PC-3 (cell line): ENCODE measurements at regions not wholly inside any gene's neighbourhood (a gene's known extent, or its start where the extent isn't known, plus 50 kb on each side); places are given as distances from the start of the nearest gene placed in this dataset.

Source experiments
- ATAC-seq: fragments of 200-7000 bp; cut with Tn5 transposase; 2 replicates; pipeline ENCODE4 v1.9.1; 2020; ENCODE audit warnings: mild to moderate bottlenecking, moderate library complexity
- BruUV-seq: library from RNA; stranded (reverse); fragments of 400-500 nt; replicated peaks from 2 replicates; lab custom pipeline; 2021; lab: Mats Ljungman, UMichigan
- CTCF ChIA-PET: fragments of 300-600 bp; sonication (Branson Sonifier 250); formaldehyde crosslinking; loops from one replicate; lab custom pipeline; 2022; ENCODE audit warnings: antibody characterized with exemption; lab: Charles Lee
- POLR2A ChIA-PET: fragments of 300-600 bp; sonication (Branson Sonifier 250); formaldehyde crosslinking; loops from one replicate; lab custom pipeline; 2022; ENCODE audit warnings: antibody characterized with exemption; ENCODE audit not compliant: unreplicated experiment; lab: Charles Lee
- DNase-seq: peaks from one replicate; pipeline ENCODE4 v3.0.0-alpha.2; 2015
- H2AFZ ChIP-seq: fragments of 300-600 bp; sonication (generic); 2 replicates; pipeline ENCODE4 v1.6.0; 2016; ENCODE audit warnings: antibody characterized with exemption, low read length
- H3F3A ChIP-seq: fragments of 300-600 bp; sonication (generic); one replicate; pipeline ENCODE4 v1.6.0; 2017; ENCODE audit warnings: antibody characterized with exemption, low read length, control low read depth, mild to moderate bottlenecking; ENCODE audit not compliant: unreplicated experiment
- H3K27ac ChIP-seq: fragments of 300-600 bp; sonication (generic); 2 replicates; pipeline ENCODE4 v1.5.1; 2016; ENCODE audit warnings: mild to moderate bottlenecking, low read length
- H3K27me3 ChIP-seq: fragments of 300-600 bp; sonication (generic); 2 replicates; pipeline ENCODE4 v1.6.1; 2016; ENCODE audit warnings: low read length, mixed read lengths
- H3K36me3 ChIP-seq: fragments of 300-600 bp; sonication (generic); 2 replicates; pipeline ENCODE4 v1.6.1; 2016; ENCODE audit warnings: low read depth, mixed run types, low read length, mixed read lengths
- H3K4me1 ChIP-seq: fragments of 300-600 bp; sonication (generic); 2 replicates; pipeline ENCODE4 v1.5.1; 2016; ENCODE audit warnings: low read length; ENCODE audit not compliant: insufficient read depth
- H3K4me2 ChIP-seq: fragments of 300-600 bp; sonication (generic); 2 replicates; pipeline ENCODE4 v1.6.0; 2016; ENCODE audit warnings: low read length
- H3K4me3 ChIP-seq: fragments of 300-600 bp; sonication (generic); 2 replicates; pipeline ENCODE4 v1.5.1; 2016; ENCODE audit warnings: mild to moderate bottlenecking, low read length, mixed read lengths
- H3K79me2 ChIP-seq: fragments of 300-600 bp; sonication (generic); 2 replicates; pipeline ENCODE4 v1.6.1; 2017; ENCODE audit warnings: low read length, mixed read lengths
- H3K9ac ChIP-seq: fragments of 300-600 bp; sonication (generic); 2 replicates; pipeline ENCODE4 v1.6.0; 2016; ENCODE audit warnings: mild to moderate bottlenecking, low read length
- H3K9me2 ChIP-seq: fragments of 300-600 bp; sonication (generic); replicated peaks from 2 replicates; pipeline ENCODE4 v1.6.1; 2016; ENCODE audit warnings: mixed run types, low read length, mixed read lengths
- H3K9me3 ChIP-seq: fragments of 300-600 bp; sonication (generic); 2 replicates; pipeline ENCODE4 v1.6.1; 2016; ENCODE audit warnings: low read length, mixed read lengths
- H4K20me1 ChIP-seq: fragments of 300-600 bp; sonication (generic); 2 replicates; pipeline ENCODE4 v1.6.1; 2016; ENCODE audit warnings: low read length, mixed read lengths
- EZH2 ChIP-seq: fragments of 300-600 bp; sonication (generic); IDR thresholded peaks from one replicate; pipeline ENCODE4 v1.6.1; 2017; ENCODE audit warnings: antibody characterized with exemption, mild to moderate bottlenecking, low read length; ENCODE audit not compliant: unreplicated experiment
- EZH2phosphoT487 ChIP-seq: fragments of 300-600 bp; sonication (generic); IDR thresholded peaks from 2 replicates; pipeline ENCODE4 v1.6.1; 2018; ENCODE audit warnings: mild to moderate bottlenecking, antibody characterized with exemption, low read length, borderline replicate concordance
- intact Hi-C: fragments of 100-400 bp; cut with micrococcal nuclease; formaldehyde crosslinking; loops from 2 replicates; pipeline ENCODE4 v1.9.0; 2023
- TF ChIP-seq, protein P1 (sequence below): fragments of 300-600 bp; sonication (generic); conservative IDR thresholded peaks from 2 replicates; pipeline ENCODE4 v1.5.1; 2017; ENCODE audit warnings: antibody characterized with exemption, low read depth, mild to moderate bottlenecking, low read length

DNA sequence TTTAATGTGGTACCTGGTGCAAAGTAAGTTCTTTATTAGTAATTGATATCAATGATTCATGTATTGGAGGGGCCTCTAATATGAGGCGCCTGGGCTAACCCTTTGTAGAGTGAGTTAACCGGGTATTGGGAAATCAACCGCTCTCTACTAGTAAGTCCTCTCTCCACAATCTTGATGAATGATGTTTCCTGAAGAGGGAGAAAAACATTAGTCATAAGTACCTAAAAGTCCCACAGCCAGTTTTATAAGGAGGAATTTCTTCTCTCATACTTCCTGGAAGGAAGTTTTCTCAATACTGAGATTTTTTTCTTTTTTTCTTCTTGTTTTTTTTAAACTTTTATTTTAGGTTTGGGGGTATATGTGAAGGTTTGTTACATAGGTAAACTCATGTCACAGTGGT lies 62.3 kb downstream of the AGTR2 start:
- Histone ChIP-seq H3K4me3 (no peak overlapping the region), H3K27me3 (no peaks in the 10 kb centered on the region), H3K27ac (peak overlapping the region; percentile 97), H3K9me2 (no peaks in the 10 kb centered on the region), H3K9ac (peak overlapping the region; percentile 72), H3K9me3 (no peaks in the 10 kb centered on the region), H3K36me3 (no peaks in the 10 kb centered on the region), H3K4me2 (no peak overlapping the region), H3K79me2 (no peaks in the 10 kb centered on the region), H3F3A (no peaks in the 10 kb centered on the region), H2AFZ (no peak overlapping the region), H3K4me1 (peaks cover 51% of the 10 kb centered on the region), H4K20me1 (no peaks in the 10 kb centered on the region)
- ChIA-PET POLR2A (no interaction called here), CTCF (no interaction called here)
- DNase-seq (peak; percentile 85), ATAC-seq (peak; percentile 72)
- BruUV-seq: no TSS peak
- TF ChIP-seq EZH2phosphoT487 (no peak), EZH2 (no peak)
- TF ChIP-seq, protein P1, sequence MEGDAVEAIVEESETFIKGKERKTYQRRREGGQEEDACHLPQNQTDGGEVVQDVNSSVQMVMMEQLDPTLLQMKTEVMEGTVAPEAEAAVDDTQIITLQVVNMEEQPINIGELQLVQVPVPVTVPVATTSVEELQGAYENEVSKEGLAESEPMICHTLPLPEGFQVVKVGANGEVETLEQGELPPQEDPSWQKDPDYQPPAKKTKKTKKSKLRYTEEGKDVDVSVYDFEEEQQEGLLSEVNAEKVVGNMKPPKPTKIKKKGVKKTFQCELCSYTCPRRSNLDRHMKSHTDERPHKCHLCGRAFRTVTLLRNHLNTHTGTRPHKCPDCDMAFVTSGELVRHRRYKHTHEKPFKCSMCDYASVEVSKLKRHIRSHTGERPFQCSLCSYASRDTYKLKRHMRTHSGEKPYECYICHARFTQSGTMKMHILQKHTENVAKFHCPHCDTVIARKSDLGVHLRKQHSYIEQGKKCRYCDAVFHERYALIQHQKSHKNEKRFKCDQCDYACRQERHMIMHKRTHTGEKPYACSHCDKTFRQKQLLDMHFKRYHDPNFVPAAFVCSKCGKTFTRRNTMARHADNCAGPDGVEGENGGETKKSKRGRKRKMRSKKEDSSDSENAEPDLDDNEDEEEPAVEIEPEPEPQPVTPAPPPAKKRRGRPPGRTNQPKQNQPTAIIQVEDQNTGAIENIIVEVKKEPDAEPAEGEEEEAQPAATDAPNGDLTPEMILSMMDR: no peak
- intact Hi-C loops: loop anchor here (10.0 kb wide), 1 partner anchor 222 kb away; no protein-coding TSS in a partner anchor

DNA sequence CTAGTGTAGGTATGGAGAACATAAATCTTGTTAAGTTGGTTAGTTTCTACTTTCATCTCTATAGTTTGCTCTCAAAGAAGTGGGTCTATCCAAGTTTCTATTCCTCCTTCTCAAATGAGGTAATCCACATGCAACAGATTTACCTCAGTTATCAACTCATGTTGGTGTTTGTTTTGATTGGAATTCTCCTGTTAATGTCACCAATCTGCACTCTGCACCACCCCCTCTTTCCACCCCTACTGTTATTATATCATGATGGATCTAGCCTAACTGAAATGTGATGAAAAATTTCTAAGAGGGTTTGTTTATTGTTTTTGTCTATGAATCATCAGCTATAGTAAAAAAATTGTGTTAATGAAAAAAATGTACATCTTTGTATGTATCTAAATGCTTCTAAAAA lies 66.1 kb downstream of the AGTR2 start:
- DNase-seq (no peak), ATAC-seq (no peak)
- intact Hi-C loops: loop anchor here (10.0 kb wide), 1 partner anchor 218 kb away; no protein-coding TSS in a partner anchor
- TF ChIP-seq, protein P1: no peak
- no peak for TF ChIP-seq EZH2
- TF ChIP-seq EZH2phosphoT487: no peak
- CTCF ChIA-PET: no interaction called here
- no TSS peak for BruUV-seq
- H3K9me3 ChIP-seq: no peaks in the 10 kb centered on the region
- H3K79me2 ChIP-seq: no peaks in the 10 kb centered on the region
- no peaks in the 10 kb centered on the region for H3K36me3 ChIP-seq
- peaks cover 57% of the 10 kb centered on the region for H3K4me1 ChIP-seq
- H3K9me2 ChIP-seq: no peaks in the 10 kb centered on the region
- H3K4me2 ChIP-seq: no peak overlapping the region
- H3K27me3 ChIP-seq: no peaks in the 10 kb centered on the region
- POLR2A ChIA-PET: no interaction called here
- no peak overlapping the region for H3K9ac ChIP-seq
- no peaks in the 10 kb centered on the region for H4K20me1 ChIP-seq
- no peak overlapping the region for H3K27ac ChIP-seq
- H2AFZ ChIP-seq: no peak overlapping the region
- H3F3A ChIP-seq: no peaks in the 10 kb centered on the region
- no peak overlapping the region for H3K4me3 ChIP-seq

DNA sequence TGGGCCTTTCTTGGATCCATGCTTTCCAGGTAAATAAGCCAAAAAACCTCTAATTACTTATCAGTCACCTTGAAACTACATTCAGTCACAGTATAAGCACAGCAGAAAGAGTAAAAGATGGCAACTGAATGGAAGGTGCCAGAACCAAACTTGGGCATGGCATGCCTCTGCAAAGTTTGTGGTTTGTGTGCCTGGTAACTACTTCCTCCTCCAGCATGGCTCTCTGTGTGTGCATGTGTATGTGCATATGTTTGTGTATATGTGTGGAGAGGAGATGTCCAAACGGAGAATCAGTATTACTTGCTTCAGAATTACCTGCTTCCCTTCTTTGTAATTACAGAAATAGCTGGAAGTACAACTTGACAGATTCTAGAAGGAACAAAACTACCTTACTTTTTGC lies 67.5 kb downstream of the AGTR2 start:
- no peak for DNase-seq
- Histone ChIP-seq H4K20me1 (no peaks in the 10 kb centered on the region), H3K79me2 (no peaks in the 10 kb centered on the region), H3F3A (no peaks in the 10 kb centered on the region), H3K27me3 (no peaks in the 10 kb centered on the region), H3K9me2 (no peaks in the 10 kb centered on the region), H3K27ac (peak overlapping the region; percentile 98), H3K4me2 (no peak overlapping the region), H3K9me3 (no peaks in the 10 kb centered on the region), H2AFZ (no peak overlapping the region), H3K4me3 (no peak overlapping the region), H3K4me1 (peaks cover 52% of the 10 kb centered on the region), H3K9ac (no peak overlapping the region), H3K36me3 (no peaks in the 10 kb centered on the region)
- no TSS peak for BruUV-seq
- ChIA-PET CTCF (no interaction called here), POLR2A (interaction anchor here (0.7 kb wide), 1 partner anchor 44 kb away, joined by 4 read pairs; no protein-coding TSS in a partner anchor)
- intact Hi-C loops: loop anchor here (10.0 kb wide), 1 partner anchor 217 kb away; no protein-coding TSS in a partner anchor
- TF ChIP-seq EZH2: no peak
- TF ChIP-seq, protein P1: no peak
- TF ChIP-seq EZH2phosphoT487: no peak
- ATAC-seq: no peak
